ENCODE measurements at regions not wholly inside any gene's neighbourhood (a gene's known extent, or its start where the extent isn't known, plus 50 kb on each side); places are given as distances from the start of the nearest gene placed in this dataset.

DNA sequence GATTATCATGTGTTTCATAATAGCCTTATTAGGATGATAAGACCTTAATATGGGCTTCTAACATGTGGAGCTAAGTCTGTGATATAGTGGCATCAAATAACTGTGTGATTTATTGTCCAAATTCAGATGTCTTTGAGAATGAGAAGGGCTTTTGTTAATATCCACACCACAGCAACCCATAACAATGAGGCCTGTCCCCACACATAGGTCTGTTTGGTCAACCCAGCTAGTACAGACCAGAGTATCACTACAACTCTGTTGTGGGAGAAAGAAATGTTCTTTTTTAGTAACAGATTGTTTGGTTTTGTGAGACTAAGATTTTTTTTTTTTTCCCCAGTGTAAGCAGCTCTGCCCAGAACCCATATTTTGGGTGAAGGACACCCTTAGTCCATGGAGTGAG lies 439.2 kb downstream of the PIK3C3 start:
- Histone ChIP-seq H3K4me3 (no peak overlapping the region), H3K36me3 (no peaks in the 10 kb centered on the region), H3K9me3 (no peaks in the 10 kb centered on the region), H3K27me3 (no peaks in the 10 kb centered on the region)
- DNase-seq: no peak

DNA sequence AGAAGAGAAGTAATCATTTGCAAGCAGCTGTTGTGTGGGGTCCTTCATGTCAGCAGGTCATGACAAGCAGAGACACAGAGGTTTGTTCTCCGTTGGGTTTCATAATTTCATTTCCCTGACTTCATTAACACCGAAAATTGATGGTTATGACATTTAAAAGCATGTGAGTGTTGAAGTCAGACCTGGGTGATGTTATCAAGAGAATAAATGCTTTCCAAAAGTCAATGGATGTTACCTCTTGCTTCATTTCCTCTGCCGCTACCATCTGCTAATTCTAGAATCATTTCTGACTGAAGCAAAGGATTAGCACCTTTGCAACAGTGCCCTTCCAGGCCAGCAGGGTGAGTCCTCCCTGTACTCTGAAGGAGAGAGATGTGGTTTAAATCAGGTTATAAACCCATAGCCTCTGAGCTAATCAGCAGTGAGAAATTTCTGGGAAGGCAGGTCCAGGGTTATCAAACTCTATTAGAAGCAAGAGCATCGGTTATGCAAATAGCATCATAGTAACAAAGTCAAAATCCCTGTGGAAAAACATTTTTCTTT lies 446.2 kb downstream of the PIK3C3 start:
- Histone ChIP-seq H3K27me3 (no peaks in the 10 kb centered on the region), H3K36me3 (no peaks in the 10 kb centered on the region), H3K9me3 (no peaks in the 10 kb centered on the region), H3K4me3 (no peak overlapping the region)
- no peak for DNase-seq

DNA sequence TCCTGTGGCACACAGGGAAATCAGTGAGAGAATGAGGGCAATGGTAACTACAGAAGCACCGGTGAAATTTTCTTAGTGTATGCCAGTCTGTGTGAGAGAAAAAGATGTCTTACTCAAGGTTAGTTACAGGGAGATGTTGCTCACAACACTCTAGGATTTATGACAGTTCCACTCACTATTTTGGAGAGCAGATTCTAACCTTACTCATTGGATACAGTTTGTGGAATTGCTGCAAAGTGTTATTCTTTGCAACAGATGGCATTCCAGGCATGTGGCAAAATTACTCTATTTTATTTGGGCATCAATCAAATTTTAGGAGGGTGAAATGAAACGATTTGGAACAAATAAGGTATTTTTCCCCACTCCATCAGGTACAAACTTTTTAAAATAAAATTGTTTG lies 449.1 kb downstream of the PIK3C3 start:
- H3K36me3 ChIP-seq: no peaks in the 10 kb centered on the region
- no peak for DNase-seq
- H3K27me3 ChIP-seq: no peaks in the 10 kb centered on the region
- peaks cover 7% of the 10 kb centered on the region; the same call in 1 of the 2 replicates for H3K9me3 ChIP-seq
- H3K4me3 ChIP-seq: no peak overlapping the region

DNA sequence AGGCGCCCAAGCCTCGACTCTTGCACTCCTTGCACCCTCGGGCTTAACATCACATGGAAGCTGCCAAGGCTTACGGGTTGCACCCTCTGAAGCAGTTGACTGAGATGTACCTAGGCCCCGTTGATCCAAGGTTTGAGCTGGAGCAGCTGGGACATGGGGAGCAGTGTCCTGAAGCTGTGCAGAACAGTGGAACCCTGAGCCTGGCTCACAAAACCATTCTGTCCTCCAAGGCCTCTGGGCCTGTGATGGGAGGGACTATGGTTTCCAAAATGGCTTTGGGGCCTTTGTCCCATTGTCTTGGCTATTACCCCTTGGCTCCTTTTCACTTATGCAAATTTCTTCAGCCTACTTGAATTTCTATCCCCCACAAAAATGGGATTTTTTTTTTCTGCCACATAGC lies 454.0 kb downstream of the PIK3C3 start:
- Histone ChIP-seq H3K9me3 (peaks cover 14% of the 10 kb centered on the region), H3K4me3 (no peak overlapping the region), H3K27me3 (no peaks in the 10 kb centered on the region), H3K36me3 (no peaks in the 10 kb centered on the region)
- no peak for DNase-seq

DNA sequence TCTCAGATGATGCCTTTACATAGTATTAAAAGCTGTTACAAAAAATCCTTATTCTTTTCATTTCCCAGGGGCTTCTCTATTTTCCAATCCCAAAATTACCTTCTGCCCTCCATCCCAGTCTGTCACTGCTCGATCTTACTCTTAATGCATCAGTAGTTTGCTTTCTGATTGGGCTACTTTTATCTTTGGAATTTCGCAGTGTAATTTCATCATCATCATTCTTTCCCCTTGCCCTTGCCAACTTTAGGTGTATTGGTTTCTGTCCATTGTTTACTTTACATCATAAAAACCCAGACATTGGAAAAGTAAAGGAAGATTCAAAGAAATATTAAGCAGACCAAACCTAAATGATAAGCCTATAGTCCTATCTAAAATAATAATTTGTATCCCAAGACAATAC lies 457.2 kb downstream of the PIK3C3 start:
- H3K36me3 ChIP-seq: no peaks in the 10 kb centered on the region
- H3K9me3 ChIP-seq: peaks cover 14% of the 10 kb centered on the region
- no peak for DNase-seq
- H3K27me3 ChIP-seq: no peaks in the 10 kb centered on the region
- H3K4me3 ChIP-seq: no peak overlapping the region

DNA sequence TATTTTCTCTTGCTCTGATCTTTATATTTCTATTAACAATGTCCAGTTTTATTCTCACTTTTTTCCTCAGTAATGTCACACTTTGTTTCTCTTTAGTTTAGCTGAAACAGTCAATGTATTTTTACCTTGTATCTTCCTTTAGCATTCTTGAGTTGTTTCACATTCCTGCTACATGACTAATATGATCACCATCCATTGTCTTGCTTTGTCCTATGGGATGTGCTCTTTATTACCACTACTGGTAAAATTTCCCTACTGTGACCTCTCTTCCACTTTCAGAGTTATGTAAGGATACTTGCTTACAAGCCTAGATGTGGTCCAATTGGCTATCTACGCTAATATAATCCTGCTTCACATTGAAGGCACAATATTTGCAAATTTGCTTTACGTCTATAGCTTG lies 457.9 kb downstream of the PIK3C3 start:
- Histone ChIP-seq H3K4me3 (no peak overlapping the region), H3K9me3 (peaks cover 13% of the 10 kb centered on the region), H3K27me3 (no peaks in the 10 kb centered on the region), H3K36me3 (no peaks in the 10 kb centered on the region)
- no peak for DNase-seq

DNA sequence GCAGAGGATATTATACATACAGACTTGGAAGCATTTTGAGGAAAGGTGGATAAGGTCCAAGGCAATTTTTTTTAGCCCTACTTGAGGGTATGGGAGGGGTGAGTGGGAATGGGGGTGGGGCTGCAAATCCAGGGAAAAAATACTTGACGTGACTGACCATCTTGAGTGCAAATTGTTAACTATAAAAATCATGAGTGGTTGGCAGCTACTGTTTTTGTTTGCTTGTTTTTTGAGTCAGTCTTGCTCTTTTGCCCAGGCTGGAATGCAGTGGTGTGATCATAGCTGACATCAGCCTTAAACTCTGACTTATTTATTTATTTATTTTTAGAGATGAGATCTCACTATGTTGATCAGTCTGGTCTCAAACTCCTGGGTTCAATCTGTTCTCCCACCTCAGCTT lies 458.8 kb downstream of the PIK3C3 start:
- Histone ChIP-seq H3K4me3 (no peak overlapping the region), H3K9me3 (peaks cover 9% of the 10 kb centered on the region), H3K27me3 (no peaks in the 10 kb centered on the region), H3K36me3 (no peaks in the 10 kb centered on the region)
- peak; percentile 79 for DNase-seq

DNA sequence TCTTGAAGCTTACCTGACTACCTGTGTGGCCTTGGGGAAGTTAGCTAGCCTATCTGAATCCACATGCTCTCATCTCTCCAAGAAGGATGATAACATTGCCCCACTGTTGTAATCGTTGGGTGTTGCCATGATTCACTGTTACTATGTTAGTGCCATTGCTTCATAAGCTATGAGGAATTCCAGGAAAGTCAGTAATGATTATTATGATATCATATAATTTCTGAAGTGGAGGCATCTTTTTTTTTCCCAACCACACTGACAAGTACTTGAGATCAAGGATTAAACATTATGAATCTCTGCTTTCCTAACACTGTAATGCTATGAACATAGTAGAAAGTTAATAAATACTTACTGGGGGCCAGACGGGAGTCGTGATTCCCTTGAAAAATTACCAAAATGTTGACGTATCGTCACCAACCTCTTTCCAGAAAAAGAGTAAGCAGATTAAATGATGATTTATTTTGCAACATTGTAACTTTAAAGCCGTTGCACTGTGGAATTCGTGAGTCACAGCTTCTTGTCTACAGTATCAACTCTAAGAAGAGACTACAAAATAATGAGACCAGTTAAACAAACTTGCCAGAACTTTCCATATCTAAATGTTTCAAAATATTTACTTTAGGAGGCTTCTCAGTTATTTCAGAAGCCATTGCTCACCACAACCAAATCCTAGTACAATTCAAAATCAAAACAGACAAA lies 459.9 kb downstream of the PIK3C3 start:
- H3K36me3 ChIP-seq: no peaks in the 10 kb centered on the region
- peak; percentile 62 for DNase-seq
- no peaks in the 10 kb centered on the region for H3K27me3 ChIP-seq
- H3K4me3 ChIP-seq: no peak overlapping the region
- H3K9me3 ChIP-seq: peaks cover 2% of the 10 kb centered on the region; the same call in 1 of the 2 replicates

DNA sequence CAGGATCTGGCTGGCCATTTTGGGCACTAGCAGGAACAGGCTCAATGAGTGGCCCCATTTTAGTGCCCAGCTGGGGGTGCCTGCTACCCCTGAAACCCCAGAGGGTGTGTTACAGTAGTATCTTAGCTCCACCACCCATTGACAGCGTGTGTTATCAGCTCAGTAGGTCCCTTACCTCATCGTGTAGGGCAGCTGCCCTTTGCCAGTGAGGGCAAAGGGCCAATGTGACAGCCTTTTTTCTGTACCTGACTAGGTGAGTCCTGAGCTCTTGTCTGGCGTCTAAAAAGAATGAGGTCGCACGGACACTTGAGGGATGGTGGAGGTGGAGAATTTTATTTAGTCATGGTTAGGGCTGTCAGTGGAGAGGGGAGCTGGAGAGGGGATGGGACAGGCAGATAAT lies 462.2 kb downstream of the PIK3C3 start:
- Histone ChIP-seq H3K36me3 (no peaks in the 10 kb centered on the region), H3K27me3 (no peaks in the 10 kb centered on the region), H3K9me3 (no peaks in the 10 kb centered on the region; the same call in 1 of the 2 replicates), H3K4me3 (no peak overlapping the region)
- no peak for DNase-seq

DNA sequence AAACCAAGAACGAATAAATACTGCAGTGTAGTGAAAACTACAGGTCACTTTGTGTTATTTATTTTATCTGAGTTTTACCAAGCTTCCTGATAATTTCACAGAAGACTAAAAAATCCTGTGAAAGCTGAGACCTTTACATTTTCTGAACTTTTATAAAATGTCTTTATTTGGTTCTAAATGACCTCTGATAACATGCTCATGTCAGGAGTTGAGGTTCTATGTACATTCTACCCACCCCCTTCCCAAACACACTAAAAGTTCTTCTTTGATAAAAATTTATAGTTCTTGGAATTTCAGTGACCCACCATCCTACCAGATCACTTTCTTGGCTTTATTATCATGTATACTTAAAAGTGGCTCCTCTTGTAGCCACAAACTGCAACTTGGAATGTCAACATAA lies 463.1 kb downstream of the PIK3C3 start:
- DNase-seq: no peak
- Histone ChIP-seq H3K36me3 (no peaks in the 10 kb centered on the region), H3K9me3 (no peaks in the 10 kb centered on the region)

DNA sequence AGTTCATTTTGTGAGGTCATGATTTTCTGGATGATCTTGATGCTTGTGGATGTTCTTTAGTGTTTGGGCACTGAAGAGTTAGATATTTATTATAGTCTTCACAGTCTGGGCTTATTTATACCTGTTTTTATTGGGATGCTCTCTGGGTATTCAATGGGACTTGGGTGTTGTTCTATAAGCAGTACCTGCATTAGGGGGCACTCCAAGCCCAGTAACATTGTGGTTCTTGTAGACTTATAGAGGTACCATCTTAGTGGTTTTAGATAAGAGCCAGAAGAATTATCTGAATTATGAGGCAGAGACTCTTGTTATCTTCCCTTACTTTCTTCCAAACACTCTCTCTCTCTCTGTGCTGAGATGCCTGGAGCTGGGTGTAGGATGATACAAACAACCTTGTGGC lies 470.0 kb downstream of the PIK3C3 start:
- H3K36me3 ChIP-seq: no peaks in the 10 kb centered on the region
- no peak for DNase-seq
- no peaks in the 10 kb centered on the region for H3K9me3 ChIP-seq
- H3K27me3 ChIP-seq: no peaks in the 10 kb centered on the region
- H3K4me3 ChIP-seq: no peak overlapping the region

More for the DNA sequence above, 463.1 kb downstream of the PIK3C3 start:
- Histone ChIP-seq H3K27me3 (no peaks in the 10 kb centered on the region), H3K4me3 (no peak overlapping the region)

DNA sequence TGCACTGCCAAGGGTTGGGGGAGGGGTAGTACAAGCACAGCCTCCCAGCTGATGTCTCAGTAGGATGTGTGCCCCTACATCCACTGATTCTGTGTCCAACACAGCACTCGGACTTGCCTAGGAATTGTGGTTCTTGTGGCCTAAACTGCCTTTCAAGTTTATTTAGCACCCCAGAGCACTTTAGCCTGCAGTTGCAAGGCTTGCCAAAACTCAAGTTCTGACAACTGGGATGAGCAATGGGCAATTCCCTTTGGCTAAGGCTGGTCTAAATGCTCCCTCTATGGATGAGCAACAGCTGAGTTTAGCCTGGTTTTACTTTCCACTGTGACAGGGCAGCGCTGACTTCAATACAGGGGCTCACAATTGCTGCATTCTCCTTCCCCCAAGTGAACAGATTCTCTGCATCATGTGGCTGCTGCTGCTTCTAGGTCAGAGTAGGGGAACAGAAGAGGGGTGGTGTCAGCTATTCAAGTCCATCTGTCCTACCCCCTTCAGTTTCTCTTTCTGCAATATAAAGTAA lies 471.5 kb downstream of the PIK3C3 start:
- no peak overlapping the region for H3K4me3 ChIP-seq
- H3K27me3 ChIP-seq: no peaks in the 10 kb centered on the region
- H3K9me3 ChIP-seq: no peaks in the 10 kb centered on the region
- peak; percentile 41 for DNase-seq
- H3K36me3 ChIP-seq: no peaks in the 10 kb centered on the region

DNA sequence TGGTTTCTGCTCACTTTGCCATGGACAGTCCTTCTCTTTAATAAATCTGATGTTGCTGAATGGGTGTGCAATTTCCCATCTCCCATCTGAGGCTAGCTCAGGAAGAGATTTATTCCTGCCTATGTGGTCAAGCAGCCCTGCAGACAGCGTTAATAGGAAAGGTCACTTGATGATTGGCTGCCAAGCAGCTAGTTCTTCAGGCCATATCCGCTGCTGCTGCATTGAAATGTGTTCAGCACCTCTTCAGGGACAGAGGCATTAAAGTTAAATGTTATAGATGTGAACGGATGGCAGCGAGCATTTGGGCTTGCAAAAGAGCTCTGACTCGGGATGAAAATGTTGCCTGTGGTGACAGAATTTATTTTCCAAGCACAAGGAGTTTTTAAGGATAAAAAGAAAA lies 474.2 kb downstream of the PIK3C3 start:
- no peak for DNase-seq
- H3K27me3 ChIP-seq: no peaks in the 10 kb centered on the region
- no peaks in the 10 kb centered on the region for H3K9me3 ChIP-seq
- no peak overlapping the region for H3K4me3 ChIP-seq
- no peaks in the 10 kb centered on the region for H3K36me3 ChIP-seq

DNA sequence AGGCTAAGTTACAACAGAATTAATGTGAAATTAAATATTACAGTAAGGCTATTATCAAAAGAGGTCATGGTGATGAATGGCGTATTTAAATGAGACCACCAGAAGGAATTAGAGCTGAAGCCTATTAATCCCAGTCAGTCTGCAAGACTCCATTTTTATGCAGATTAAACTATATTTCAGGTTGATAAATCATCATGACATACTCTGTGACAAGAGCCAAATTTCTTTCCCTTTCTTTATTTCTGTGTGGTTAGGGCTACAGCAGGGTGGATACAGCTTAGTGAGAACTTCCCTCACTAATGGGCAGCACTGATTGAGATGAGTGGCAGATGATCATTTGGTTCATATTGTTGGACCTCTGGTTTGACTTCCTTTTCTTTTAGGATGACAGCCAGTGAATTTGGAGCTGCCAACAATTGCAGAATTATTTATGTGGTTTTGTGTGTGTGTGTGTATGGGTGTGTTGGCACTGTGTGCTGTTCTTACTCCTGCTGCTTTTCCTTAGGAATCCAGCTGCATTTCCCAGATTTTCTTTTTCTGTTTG lies 481.3 kb downstream of the PIK3C3 start:
- DNase-seq: peak; percentile 7
- Histone ChIP-seq H3K36me3 (no peaks in the 10 kb centered on the region), H3K9me3 (no peaks in the 10 kb centered on the region), H3K4me3 (no peak overlapping the region), H3K27me3 (no peaks in the 10 kb centered on the region)

DNA sequence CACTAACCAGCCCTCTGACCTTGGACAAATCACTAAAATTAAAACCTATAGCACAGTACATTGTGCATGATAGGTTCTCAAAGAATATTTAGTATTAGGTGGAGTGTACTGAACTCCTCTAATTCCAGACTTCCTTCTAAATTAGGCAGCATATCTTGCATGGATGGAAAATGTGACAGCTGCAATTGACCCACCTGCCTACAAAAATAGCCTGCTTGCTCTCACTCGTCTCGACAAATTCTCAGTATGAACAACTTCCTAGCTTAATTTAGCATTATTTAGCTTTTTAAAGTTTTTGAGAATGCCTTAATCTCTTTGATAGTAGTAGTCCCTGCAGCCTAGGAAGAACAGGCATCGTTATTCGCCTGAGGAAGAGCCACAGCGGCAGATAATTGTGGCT lies 482.0 kb downstream of the PIK3C3 start:
- DNase-seq: no peak
- Histone ChIP-seq H3K4me3 (no peak overlapping the region), H3K36me3 (no peaks in the 10 kb centered on the region), H3K27me3 (no peaks in the 10 kb centered on the region), H3K9me3 (no peaks in the 10 kb centered on the region)

DNA sequence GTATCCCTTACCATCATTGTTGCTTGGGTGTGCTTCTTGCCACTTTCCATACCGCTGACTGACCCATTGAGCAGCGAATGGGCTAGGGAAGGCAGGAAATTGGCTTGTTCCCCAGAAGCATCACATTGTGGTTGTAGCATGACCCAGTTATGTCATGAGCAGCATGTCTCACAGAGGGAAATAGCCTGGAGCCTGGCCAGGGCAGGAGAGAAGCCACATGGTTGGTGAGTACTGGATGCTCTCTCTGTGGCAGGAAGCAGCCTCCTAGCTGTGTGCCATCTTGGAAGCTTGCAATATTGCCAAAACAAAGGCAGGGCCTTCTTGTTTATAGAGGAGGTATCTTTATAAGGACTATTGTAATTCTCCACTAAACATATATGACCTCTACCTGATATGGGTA lies 482.6 kb downstream of the PIK3C3 start:
- peak; percentile 83 for DNase-seq
- H3K36me3 ChIP-seq: no peaks in the 10 kb centered on the region
- no peak overlapping the region for H3K4me3 ChIP-seq

DNA sequence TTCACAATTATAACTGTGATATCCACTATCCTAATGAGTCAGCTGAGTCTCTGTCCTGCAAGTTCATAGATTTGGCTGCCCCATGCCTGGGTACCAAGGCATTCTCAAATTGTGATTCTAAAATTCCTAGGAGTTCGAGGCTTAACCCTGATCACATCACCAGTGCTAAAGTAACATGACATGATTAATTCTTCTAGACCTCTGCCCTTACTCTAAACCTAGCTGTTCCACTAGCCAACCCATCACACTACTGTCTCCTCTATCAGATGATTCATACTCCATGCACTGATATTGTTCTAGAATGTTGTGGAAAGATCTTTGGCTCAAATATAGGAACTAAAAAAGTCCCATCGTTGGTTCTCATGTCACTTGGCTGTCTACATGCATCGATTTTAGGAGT lies 487.6 kb downstream of the PIK3C3 start:
- Histone ChIP-seq H3K4me3 (no peak overlapping the region), H3K9me3 (peaks cover 10% of the 10 kb centered on the region), H3K27me3 (no peaks in the 10 kb centered on the region), H3K36me3 (no peaks in the 10 kb centered on the region)
- no peak for DNase-seq

More for the DNA sequence above, 482.6 kb downstream of the PIK3C3 start:
- Histone ChIP-seq H3K9me3 (no peaks in the 10 kb centered on the region), H3K27me3 (no peaks in the 10 kb centered on the region)

DNA sequence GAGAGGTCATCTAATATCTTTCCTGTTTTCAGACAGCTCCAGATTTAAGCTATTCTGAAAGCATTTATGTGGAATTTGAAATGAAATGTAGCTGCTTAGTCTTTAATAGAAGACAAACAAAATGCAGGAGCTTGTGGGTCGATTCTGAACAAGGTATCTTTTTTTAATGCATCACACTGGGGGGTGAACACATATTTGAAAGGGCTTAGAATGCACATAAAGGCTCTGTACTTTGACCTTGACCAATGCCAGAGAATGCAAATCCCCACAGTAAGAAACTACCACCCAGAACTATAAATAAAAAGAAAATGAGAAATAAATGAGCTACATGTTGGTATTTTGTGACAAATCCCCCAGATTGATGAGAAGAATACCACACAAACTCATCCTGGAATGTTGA lies 489.3 kb downstream of the PIK3C3 start:
- DNase-seq: no peak
- Histone ChIP-seq H3K27me3 (no peaks in the 10 kb centered on the region), H3K36me3 (no peaks in the 10 kb centered on the region), H3K4me3 (no peak overlapping the region), H3K9me3 (peaks cover 18% of the 10 kb centered on the region)
